ENCODE measurements at regions not wholly inside any gene's neighbourhood (a gene's known extent, or its start where the extent isn't known, plus 50 kb on each side); places are given as distances from the start of the nearest gene placed in this dataset.

GRCh38 chr21:27837936-27838335 lies 871.0 kb upstream of the ADAMTS5 start:
- Histone ChIP-seq H3K4me2 (ENCODE audit: unreplicated experiment) (no peak overlapping the region), H4K20me1 (ENCODE audit: insufficient read depth) (no peaks in the 10 kb centered on the region), H3K27me3 (replicated peaks; ENCODE audit: insufficient read depth) (no peaks in the 10 kb centered on the region), H3K4me3 (no peak overlapping the region), H2AFZ (no peak overlapping the region), H3K27ac (no peak overlapping the region), H3K9ac (no peak overlapping the region), H3K4me1 (ENCODE audit: insufficient read depth) (no peaks in the 10 kb centered on the region), H3K9me2 (ENCODE audit: insufficient read depth) (no peaks in the 10 kb centered on the region), H3F3A (ENCODE audit: insufficient read depth) (no peaks in the 10 kb centered on the region), H3K36me3 (ENCODE audit: low read depth) (no peaks in the 10 kb centered on the region), H3K9me3 (ENCODE audit: low read depth) (no peaks in the 10 kb centered on the region), H3K79me2 (ENCODE audit: insufficient read depth) (no peaks in the 10 kb centered on the region)
- in situ Hi-C loops (cut with MboI), result no loop called here
- DNase-seq, result no peak
- 16 to 29% methylated on average over 1 of the region's 1 CpG for WGBS, 2 experiments (ENCODE audit: low coverage in 1 of 2, low lambda C conversion rate in 2 of 2, missing lambda C conversion rate in 2 of 2)
- TF ChIP-seq EZH2 (IDR thresholded peaks at IDR 0.05; ENCODE audit: insufficient read depth, poor library complexity, severe bottlenecking) (no peak), EZH2phosphoT487 (IDR thresholded peaks at IDR 0.05; ENCODE audit: insufficient read depth, low read depth) (no peak)

- H3K27ac ChIP-seq, result no peak overlapping the region
- no peaks in the 10 kb centered on the region for H3K79me2 ChIP-seq (ENCODE audit: insufficient read depth)
- DNase-seq, result no peak
- H4K20me1 ChIP-seq (ENCODE audit: insufficient read depth), result no peaks in the 10 kb centered on the region
- no peaks in the 10 kb centered on the region for H3K9me2 ChIP-seq (ENCODE audit: insufficient read depth)
- no peak overlapping the region for H3K4me3 ChIP-seq
- 84 to 88% methylated on average over 3 of the region's 3 CpGs for WGBS, 2 experiments (ENCODE audit: low coverage in 1 of 2, low lambda C conversion rate in 2 of 2, missing lambda C conversion rate in 2 of 2)
- H3K4me2 ChIP-seq (ENCODE audit: unreplicated experiment), result no peak overlapping the region
- H3F3A ChIP-seq (ENCODE audit: insufficient read depth), result peaks cover 8% of the 10 kb centered on the region; the same call in 1 of the 2 replicates
- no peaks in the 10 kb centered on the region for H3K9me3 ChIP-seq (ENCODE audit: low read depth)
- TF ChIP-seq EZH2phosphoT487 (IDR thresholded peaks at IDR 0.05; ENCODE audit: insufficient read depth, low read depth) (no peak), EZH2 (IDR thresholded peaks at IDR 0.05; ENCODE audit: insufficient read depth, poor library complexity, severe bottlenecking) (no peak)
- H3K27me3 ChIP-seq (replicated peaks; ENCODE audit: insufficient read depth), result no peaks in the 10 kb centered on the region
- no peaks in the 10 kb centered on the region for H3K36me3 ChIP-seq (ENCODE audit: low read depth)
- in situ Hi-C loops (cut with MboI), result no loop called here
- H2AFZ ChIP-seq, result no peak overlapping the region
- peaks cover 14% of the 10 kb centered on the region for H3K4me1 ChIP-seq (ENCODE audit: insufficient read depth)
- no peak overlapping the region for H3K9ac ChIP-seq
Observed at GRCh38 chr21:27833298-27833697, 866.4 kb upstream of the ADAMTS5 start.

GRCh38 chr21:27831816-27832569 lies 865.1 kb upstream of the ADAMTS5 start:
- no peak overlapping the region for H3K9ac ChIP-seq
- H3K27me3 ChIP-seq (replicated peaks; ENCODE audit: insufficient read depth), result no peaks in the 10 kb centered on the region
- peak; percentile 44 for DNase-seq
- H2AFZ ChIP-seq, result peak overlapping the region; percentile 18
- no peaks in the 10 kb centered on the region for H3K9me2 ChIP-seq (ENCODE audit: insufficient read depth)
- H3K79me2 ChIP-seq (ENCODE audit: insufficient read depth), result no peaks in the 10 kb centered on the region
- WGBS, 2 experiments (ENCODE audit: low coverage in 1 of 2, low lambda C conversion rate in 2 of 2, missing lambda C conversion rate in 2 of 2), result 40 to 50% methylated on average over 3 of the region's 3 CpGs
- TF ChIP-seq EZH2 (IDR thresholded peaks at IDR 0.05; ENCODE audit: insufficient read depth, poor library complexity, severe bottlenecking) (no peak), EZH2phosphoT487 (IDR thresholded peaks at IDR 0.05; ENCODE audit: insufficient read depth, low read depth) (no peak)
- H3K27ac ChIP-seq, result no peak overlapping the region
- H4K20me1 ChIP-seq (ENCODE audit: insufficient read depth), result no peaks in the 10 kb centered on the region
- no peaks in the 10 kb centered on the region for H3K9me3 ChIP-seq (ENCODE audit: low read depth)
- H3K36me3 ChIP-seq (ENCODE audit: low read depth), result no peaks in the 10 kb centered on the region
- peak overlapping the region; percentile 55 for H3K4me2 ChIP-seq (ENCODE audit: unreplicated experiment)
- peaks cover 8% of the 10 kb centered on the region; the same call in 1 of the 2 replicates for H3F3A ChIP-seq (ENCODE audit: insufficient read depth)
- in situ Hi-C loops (cut with MboI), result no loop called here
- no peak overlapping the region for H3K4me3 ChIP-seq
- H3K4me1 ChIP-seq (ENCODE audit: insufficient read depth), result peaks cover 14% of the 10 kb centered on the region

- Histone ChIP-seq H3F3A (ENCODE audit: insufficient read depth) (peaks cover 8% of the 10 kb centered on the region; the same call in 1 of the 2 replicates), H3K4me1 (ENCODE audit: insufficient read depth) (peaks cover 14% of the 10 kb centered on the region), H3K9me3 (ENCODE audit: low read depth) (no peaks in the 10 kb centered on the region), H3K79me2 (ENCODE audit: insufficient read depth) (no peaks in the 10 kb centered on the region), H3K9me2 (ENCODE audit: insufficient read depth) (no peaks in the 10 kb centered on the region), H3K27ac (no peak overlapping the region), H4K20me1 (ENCODE audit: insufficient read depth) (no peaks in the 10 kb centered on the region), H3K4me2 (ENCODE audit: unreplicated experiment) (no peak overlapping the region), H3K27me3 (replicated peaks; ENCODE audit: insufficient read depth) (no peaks in the 10 kb centered on the region), H3K9ac (no peak overlapping the region), H3K36me3 (ENCODE audit: low read depth) (no peaks in the 10 kb centered on the region), H2AFZ (no peak overlapping the region), H3K4me3 (no peak overlapping the region)
- DNase-seq, result no peak
- TF ChIP-seq EZH2phosphoT487 (IDR thresholded peaks at IDR 0.05; ENCODE audit: insufficient read depth, low read depth) (no peak), EZH2 (IDR thresholded peaks at IDR 0.05; ENCODE audit: insufficient read depth, poor library complexity, severe bottlenecking) (no peak)
- in situ Hi-C loops (cut with MboI), result no loop called here
- 70% methylated on average over 1 of the region's 1 CpG for WGBS, 2 experiments (ENCODE audit: low coverage in 1 of 2, low lambda C conversion rate in 2 of 2, missing lambda C conversion rate in 2 of 2)
Observed at GRCh38 chr21:27831177-27831576, 864.3 kb upstream of the ADAMTS5 start.

Measured in GM23248 (cell line).